HEK293T (cell line): ENCODE measurements at regions not wholly inside any gene's neighbourhood (a gene's known extent, or its start where the extent isn't known, plus 50 kb on each side); places are given as distances from the start of the nearest gene placed in this dataset.

Source experiments
- CTCF ChIA-PET: fragments of 350-600 bp; formaldehyde crosslinking; extraction: SDS; loops from one replicate; lab custom pipeline; 2021; ENCODE audit warnings: antibody characterized with exemption, inconsistent platforms; lab: Yijun Ruan, JAX
- POLR2A ChIA-PET: fragments of 350-600 bp; formaldehyde crosslinking; extraction: SDS; loops from one replicate; lab custom pipeline; 2020; ENCODE audit warnings: antibody characterized with exemption, inconsistent platforms; lab: Yijun Ruan, JAX
- DNase-seq: peaks from one replicate; pipeline ENCODE4 v3.0.0; 2012; ENCODE audit warnings: mixed read lengths; ENCODE audit errors: extremely low spot score
- ARNT ChIP-seq: fragments of 450-650 bp; IDR thresholded peaks from 2 replicates; pipeline ENCODE4 v1.6.1; 2017; ENCODE audit warnings: mild to moderate bottlenecking
- BHLHE40 ChIP-seq: fragments of 450-650 bp; IDR thresholded peaks from 2 replicates; pipeline ENCODE4 v1.6.1; 2016; ENCODE audit warnings: mild to moderate bottlenecking, moderate library complexity, borderline replicate concordance
- CTBP1 ChIP-seq: fragments of 450-650 bp; IDR thresholded peaks from 2 replicates; pipeline ENCODE4 v1.6.1; 2016; ENCODE audit warnings: borderline replicate concordance
- ELF4 ChIP-seq: fragments of 450-650 bp; IDR thresholded peaks from 2 replicates; pipeline ENCODE4 v1.6.1; 2017; ENCODE audit warnings: antibody characterized with exemption
- FOXA1 ChIP-seq: fragments of 450-650 bp; IDR thresholded peaks from 2 replicates; pipeline ENCODE4 v1.6.1; 2016; ENCODE audit warnings: mild to moderate bottlenecking
- FOXK2 ChIP-seq: fragments of 450-650 bp; IDR thresholded peaks from 2 replicates; pipeline ENCODE4 v1.6.1; 2016; ENCODE audit warnings: mild to moderate bottlenecking
- FOXM1 ChIP-seq: fragments of 450-650 bp; IDR thresholded peaks from 2 replicates; pipeline ENCODE4 v1.6.1; 2017; ENCODE audit warnings: mild to moderate bottlenecking, borderline replicate concordance
- HDGF ChIP-seq: fragments of 450-650 bp; IDR thresholded peaks from 2 replicates; pipeline ENCODE4 v1.6.1; 2017; ENCODE audit warnings: antibody characterized with exemption, borderline replicate concordance
- L3MBTL2 ChIP-seq: fragments of 450-650 bp; conservative IDR thresholded peaks from 2 replicates; pipeline ENCODE4 v1.6.1; 2016; ENCODE audit warnings: mild to moderate bottlenecking
- LEF1 ChIP-seq: fragments of 450-650 bp; IDR thresholded peaks from 2 replicates; pipeline ENCODE4 v1.6.1; 2017; ENCODE audit warnings: mild to moderate bottlenecking, borderline replicate concordance
- NFRKB ChIP-seq: fragments of 450-650 bp; IDR thresholded peaks from 2 replicates; pipeline ENCODE4 v1.6.1; 2016; ENCODE audit warnings: mild to moderate bottlenecking, moderate library complexity
- PKNOX1 ChIP-seq: fragments of 450-650 bp; IDR thresholded peaks from 2 replicates; pipeline ENCODE4 v1.6.1; 2016
- SP1 ChIP-seq: fragments of 450-650 bp; IDR thresholded peaks from 2 replicates; pipeline ENCODE4 v1.6.1; 2017
- SUZ12 ChIP-seq: fragments of 450-650 bp; IDR thresholded peaks from 2 replicates; pipeline ENCODE4 v1.6.1; 2016; ENCODE audit warnings: mild to moderate bottlenecking
- TARDBP ChIP-seq: fragments of 450-650 bp; IDR thresholded peaks from 2 replicates; pipeline ENCODE4 v1.6.1; 2016
- ZNF384 ChIP-seq: fragments of 450-650 bp; IDR thresholded peaks from 2 replicates; pipeline ENCODE4 v1.6.1; 2016

DNA sequence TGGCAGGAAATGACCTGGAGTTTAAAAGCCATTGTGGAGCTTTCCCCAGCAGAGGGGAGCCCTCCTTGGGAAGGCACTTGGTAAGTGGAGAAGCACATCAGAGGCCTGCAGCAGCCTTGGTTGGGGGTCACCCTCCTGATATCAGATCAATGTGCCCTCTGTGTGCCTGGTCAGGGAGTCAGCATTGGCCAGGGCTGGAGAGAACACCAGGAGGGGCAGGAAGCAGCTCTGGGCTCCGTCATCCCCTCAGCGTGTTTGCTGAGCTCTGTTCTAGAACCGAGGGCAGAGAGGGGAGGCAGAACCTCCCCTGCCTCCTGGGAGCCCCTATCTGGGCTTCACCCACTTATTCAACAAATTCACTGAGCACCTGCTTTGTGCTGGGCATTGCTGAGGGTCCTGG lies 846.0 kb downstream of the TBC1D22A start:
- TF ChIP-seq FOXM1: no peak
- no peak for TF ChIP-seq NFRKB
- TF ChIP-seq TARDBP: no peak
- no peak for TF ChIP-seq ZNF384
- no peak for TF ChIP-seq HDGF
- TF ChIP-seq PKNOX1: no peak
- POLR2A ChIA-PET: no interaction called here
- DNase-seq: no peak
- CTCF ChIA-PET: no interaction called here

DNA sequence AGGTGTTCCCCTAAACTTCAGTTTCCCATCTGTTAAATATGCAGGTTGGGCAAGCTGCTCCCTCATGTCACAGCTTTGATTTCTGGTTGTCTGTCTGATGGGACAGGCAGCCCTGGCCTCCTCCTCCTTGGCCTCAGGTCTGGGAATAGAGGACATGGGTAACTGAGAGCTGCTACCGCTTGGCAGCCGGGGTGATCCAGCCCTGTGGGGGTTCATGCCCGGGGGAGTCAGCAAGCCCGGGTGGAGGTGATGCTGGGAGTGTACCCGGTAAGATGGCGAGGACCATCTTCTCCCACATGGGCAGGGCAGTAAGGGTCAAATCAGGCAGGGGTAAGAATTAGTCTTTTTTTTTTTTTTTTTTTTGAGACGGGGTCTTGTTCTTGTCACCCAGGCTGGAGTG lies 845.0 kb downstream of the TBC1D22A start:
- CTCF ChIA-PET: no interaction called here
- TF ChIP-seq CTBP1 (no peak), BHLHE40 (no peak), ARNT (no peak), HDGF (no peak)
- DNase-seq: no peak
- POLR2A ChIA-PET: no interaction called here

- TF ChIP-seq SP1 (no peak), ZNF384 (no peak), PKNOX1 (no peak), ELF4 (no peak)
- no peak for DNase-seq
- CTCF ChIA-PET: no interaction called here
- POLR2A ChIA-PET: no interaction called here
Observed at GRCh38 chr22:47606426-47606825, 844.0 kb downstream of the TBC1D22A start.

DNA sequence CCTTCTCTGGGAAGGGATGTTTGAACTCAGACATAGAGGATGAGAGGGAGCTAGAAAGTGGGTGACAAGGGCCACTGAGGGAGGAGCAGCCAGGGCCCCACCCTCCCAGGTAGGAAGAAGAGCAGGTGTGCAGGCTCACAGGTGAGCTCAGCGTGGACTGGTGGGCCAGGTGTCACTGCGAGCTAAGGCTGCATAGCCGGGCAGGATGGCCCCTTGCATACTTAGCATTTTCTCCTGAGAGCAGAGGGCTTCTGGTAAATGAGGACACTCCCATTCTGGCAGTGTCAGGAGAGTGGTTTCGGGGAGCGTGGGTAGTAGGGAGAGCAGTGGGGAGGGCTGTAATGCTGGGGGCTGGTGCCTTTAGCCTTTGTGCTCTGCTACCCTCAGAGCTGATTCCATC lies 843.4 kb downstream of the TBC1D22A start:
- DNase-seq: no peak
- POLR2A ChIA-PET: no interaction called here
- CTCF ChIA-PET: no interaction called here

DNA sequence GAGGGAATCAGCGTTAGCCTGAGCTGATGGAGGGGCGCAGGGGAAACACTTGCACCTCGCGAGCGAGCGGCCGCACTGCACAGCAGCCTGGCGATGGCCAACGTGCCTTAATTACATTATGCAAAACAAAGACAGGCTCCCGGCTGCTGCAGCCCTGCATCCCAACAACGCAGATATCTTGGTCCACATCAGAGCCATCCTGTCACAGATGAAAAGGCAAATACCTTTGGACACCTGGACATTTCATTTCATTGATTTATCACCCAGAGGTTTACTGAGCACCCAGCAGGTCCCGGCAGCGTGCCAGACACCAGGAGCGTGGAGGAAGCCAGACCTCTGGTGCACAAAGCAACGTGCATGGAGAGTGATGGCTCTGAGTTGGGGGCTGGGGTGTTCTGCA lies 843.0 kb downstream of the TBC1D22A start:
- CTCF ChIA-PET: no interaction called here
- POLR2A ChIA-PET: no interaction called here
- TF ChIP-seq CTBP1 (no peak), HDGF (no peak), ZNF384 (no peak), L3MBTL2 (no peak), FOXA1 (no peak), TARDBP (no peak), ARNT (no peak), SUZ12 (no peak)
- no peak for DNase-seq

More for the DNA sequence above, 843.4 kb downstream of the TBC1D22A start:
- no peak for TF ChIP-seq NFRKB
- TF ChIP-seq BHLHE40: no peak
- TF ChIP-seq LEF1: no peak
- no peak for TF ChIP-seq SP1
- no peak for TF ChIP-seq L3MBTL2
- no peak for TF ChIP-seq CTBP1
- TF ChIP-seq ARNT: no peak
- TF ChIP-seq ZNF384: no peak
- no peak for TF ChIP-seq ELF4
- no peak for TF ChIP-seq SUZ12
- no peak for TF ChIP-seq FOXK2

- POLR2A ChIA-PET: no interaction called here
- TF ChIP-seq SP1 (no peak), LEF1 (no peak), ELF4 (no peak)
- DNase-seq: no peak
- CTCF ChIA-PET: no interaction called here
Observed at GRCh38 chr22:47604563-47604962, 842.1 kb downstream of the TBC1D22A start.

- CTCF ChIA-PET: no interaction called here
- DNase-seq: no peak
- TF ChIP-seq ARNT: no peak
- no peak for TF ChIP-seq HDGF
- TF ChIP-seq TARDBP: no peak
- no peak for TF ChIP-seq PKNOX1
- TF ChIP-seq CTBP1: no peak
- no peak for TF ChIP-seq FOXK2
- TF ChIP-seq SUZ12: no peak
- no peak for TF ChIP-seq FOXA1
- no peak for TF ChIP-seq FOXM1
- TF ChIP-seq NFRKB: no peak
- POLR2A ChIA-PET: no interaction called here
Observed at GRCh38 chr22:47602732-47603131, 840.3 kb downstream of the TBC1D22A start.

DNA sequence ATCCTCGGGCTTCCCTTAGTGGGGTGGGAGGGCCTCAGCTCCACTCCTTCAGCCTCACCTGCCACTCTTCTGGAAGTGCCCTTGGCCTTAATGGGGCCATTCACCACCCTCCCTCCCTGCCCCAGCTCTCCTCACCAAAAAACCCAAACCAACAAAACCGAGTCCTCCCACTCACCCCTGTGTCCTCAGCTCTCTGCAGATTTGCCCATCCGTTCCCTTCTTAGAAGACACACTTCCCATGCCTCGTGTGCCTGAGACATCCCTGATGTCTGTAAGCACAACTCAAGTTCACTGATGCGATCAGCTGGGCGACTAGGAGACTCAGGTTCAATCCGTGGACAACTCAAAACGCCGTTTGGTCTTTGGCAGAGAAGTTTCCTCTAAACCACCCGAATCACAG lies 839.2 kb downstream of the TBC1D22A start:
- CTCF ChIA-PET: no interaction called here
- POLR2A ChIA-PET: no interaction called here
- TF ChIP-seq FOXK2: no peak
- no peak for DNase-seq
